ENCODE measurements at regions not wholly inside any gene's neighbourhood (a gene's known extent, or its start where the extent isn't known, plus 50 kb on each side); places are given as distances from the start of the nearest gene placed in this dataset.
A peak's percentile ranks its signal among the peaks of the same experiment; 100 is the strongest.

DNA sequence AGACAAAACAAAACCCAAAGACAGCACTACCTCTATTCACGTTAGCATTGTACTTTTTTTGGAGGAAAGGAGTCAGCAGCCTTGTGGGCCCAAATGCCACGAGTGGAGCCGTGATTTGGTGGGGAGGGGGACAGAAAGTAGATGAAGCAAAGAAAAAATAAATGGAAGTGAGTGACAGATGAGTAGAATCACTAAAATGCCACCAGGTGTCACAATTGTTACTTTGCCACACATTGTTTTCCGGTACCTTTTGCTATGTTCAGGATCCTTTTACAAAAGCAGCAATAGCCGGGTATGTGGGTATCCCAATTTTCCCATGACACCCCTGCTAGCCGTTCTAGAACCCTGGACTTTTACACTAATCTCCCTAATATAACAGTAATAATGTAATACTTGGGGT, 85.0 kb upstream of the AK4 start:
- TF ChIP-seq CTCF (conservative IDR thresholded peaks at IDR 0.05; ENCODE audit: low read length) (peak; percentile 78), EZH2phosphoT487 (IDR thresholded peaks at IDR 0.05; ENCODE audit: borderline replicate concordance, low read depth, low read length) (no peak)
- ChIA-PET POLR2A (interaction anchor here (0.6 to 0.8 kb wide), 3 partner anchors 12 to 146 kb away, joined by 3 to 4 read pairs (median 3); no protein-coding TSS in a partner anchor), CTCF (ENCODE audit: unreplicated experiment) (interaction anchor here (0.9 to 1.0 kb wide), 2 partner anchors 12 to 19 kb away, joined by 3 read pairs; no protein-coding TSS in a partner anchor)
- Histone ChIP-seq H4K20me1 (ENCODE audit: insufficient read depth, low read length) (0 out of 2 replicates have a peak, but pooled peaks cover 4% of the 10 kb centered on the region), H3K79me2 (ENCODE audit: insufficient read depth, low read depth, low read length) (no peaks in the 10 kb centered on the region; the same call in 1 of the 2 replicates), H3K4me3 (ENCODE audit: low read depth, low read length, poor library complexity, severe bottlenecking) (no peak overlapping the region), H2AFZ (ENCODE audit: low read length) (no peak overlapping the region), H3K27ac (ENCODE audit: low read depth, low read length, poor library complexity, severe bottlenecking) (no peak overlapping the region), H3K4me2 (ENCODE audit: low read length) (no peak overlapping the region), H3K36me3 (ENCODE audit: insufficient read depth, low read length) (peaks cover 3% of the 10 kb centered on the region), H3K4me1 (ENCODE audit: insufficient read depth, low read length, poor library complexity, severe bottlenecking) (peaks cover 22% of the 10 kb centered on the region), H3K9me2 (ENCODE audit: insufficient read depth, low read length) (no peaks in the 10 kb centered on the region), H3K9me3 (ENCODE audit: low read length) (no peaks in the 10 kb centered on the region)
- no TSS peak for BruUV-seq (replicated peaks)
- intact Hi-C loops (cut with micrococcal nuclease; ENCODE audit: unreplicated experiment) = loop anchor here (1.0 to 5.0 kb wide), 2 partner anchors 144 to 624 kb away; no protein-coding TSS in a partner anchor
- DNase-seq (ENCODE audit: low spot score) = peak; percentile 44

DNA sequence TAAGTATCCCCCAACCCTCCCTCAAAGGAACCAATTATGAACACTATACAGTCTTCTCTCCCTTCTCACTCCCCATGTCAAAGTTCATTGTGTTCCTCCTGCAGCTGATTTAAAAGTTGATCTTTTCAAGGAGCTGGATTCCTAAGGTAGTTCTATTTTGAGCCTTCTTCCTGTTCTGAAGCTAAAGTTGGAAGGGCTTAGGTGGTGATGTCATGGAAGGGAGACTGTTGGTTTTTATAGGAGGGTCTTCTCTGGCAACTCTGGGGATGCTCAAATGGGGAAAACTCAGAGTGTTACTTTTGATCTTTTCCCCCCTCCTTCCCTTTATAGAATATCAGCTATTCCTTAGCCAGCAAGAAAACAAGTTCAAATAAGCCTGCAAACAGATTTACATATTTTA, 83.0 kb upstream of the AK4 start:
- Histone ChIP-seq H3K79me2 (ENCODE audit: insufficient read depth, low read depth, low read length) (no peaks in the 10 kb centered on the region; the same call in 1 of the 2 replicates), H3K4me1 (ENCODE audit: insufficient read depth, low read length, poor library complexity, severe bottlenecking) (peaks cover 32% of the 10 kb centered on the region), H3K4me3 (ENCODE audit: low read depth, low read length, poor library complexity, severe bottlenecking) (no peak overlapping the region), H3K36me3 (ENCODE audit: insufficient read depth, low read length) (no peaks in the 10 kb centered on the region), H3K9me3 (ENCODE audit: low read length) (no peaks in the 10 kb centered on the region), H2AFZ (ENCODE audit: low read length) (no peak overlapping the region), H3K4me2 (ENCODE audit: low read length) (peak overlapping the region; percentile 34), H4K20me1 (ENCODE audit: insufficient read depth, low read length) (no peaks in the 10 kb centered on the region), H3K27ac (ENCODE audit: low read depth, low read length, poor library complexity, severe bottlenecking) (no peak overlapping the region), H3K9me2 (ENCODE audit: insufficient read depth, low read length) (no peaks in the 10 kb centered on the region)
- CTCF ChIA-PET (ENCODE audit: unreplicated experiment) = interaction anchor here (0.5 to 0.7 kb wide), 2 partner anchors 12 to 24 kb away, joined by 3 read pairs; no protein-coding TSS in a partner anchor
- no TSS peak for BruUV-seq (replicated peaks)
- POLR2A ChIA-PET = interaction anchor here (0.5 to 2.8 kb wide), 4 partner anchors 20 to 191 kb away, joined by 3 to 16 read pairs (median 5); no protein-coding TSS in a partner anchor
- intact Hi-C loops (cut with micrococcal nuclease; ENCODE audit: unreplicated experiment) = loop anchor here (5.0 kb wide), 4 partner anchors 103 to 357 kb away; partner anchors contain the start of genes LEPR and LEPROT
- TF ChIP-seq EZH2phosphoT487 (IDR thresholded peaks at IDR 0.05; ENCODE audit: borderline replicate concordance, low read depth, low read length) (no peak), CTCF (conservative IDR thresholded peaks at IDR 0.05; ENCODE audit: low read length) (no peak)
- no peak for DNase-seq (ENCODE audit: low spot score)
